ENCODE measurements at regions not wholly inside any gene's neighbourhood (a gene's known extent, or its start where the extent isn't known, plus 50 kb on each side); places are given as distances from the start of the nearest gene placed in this dataset.

DNA sequence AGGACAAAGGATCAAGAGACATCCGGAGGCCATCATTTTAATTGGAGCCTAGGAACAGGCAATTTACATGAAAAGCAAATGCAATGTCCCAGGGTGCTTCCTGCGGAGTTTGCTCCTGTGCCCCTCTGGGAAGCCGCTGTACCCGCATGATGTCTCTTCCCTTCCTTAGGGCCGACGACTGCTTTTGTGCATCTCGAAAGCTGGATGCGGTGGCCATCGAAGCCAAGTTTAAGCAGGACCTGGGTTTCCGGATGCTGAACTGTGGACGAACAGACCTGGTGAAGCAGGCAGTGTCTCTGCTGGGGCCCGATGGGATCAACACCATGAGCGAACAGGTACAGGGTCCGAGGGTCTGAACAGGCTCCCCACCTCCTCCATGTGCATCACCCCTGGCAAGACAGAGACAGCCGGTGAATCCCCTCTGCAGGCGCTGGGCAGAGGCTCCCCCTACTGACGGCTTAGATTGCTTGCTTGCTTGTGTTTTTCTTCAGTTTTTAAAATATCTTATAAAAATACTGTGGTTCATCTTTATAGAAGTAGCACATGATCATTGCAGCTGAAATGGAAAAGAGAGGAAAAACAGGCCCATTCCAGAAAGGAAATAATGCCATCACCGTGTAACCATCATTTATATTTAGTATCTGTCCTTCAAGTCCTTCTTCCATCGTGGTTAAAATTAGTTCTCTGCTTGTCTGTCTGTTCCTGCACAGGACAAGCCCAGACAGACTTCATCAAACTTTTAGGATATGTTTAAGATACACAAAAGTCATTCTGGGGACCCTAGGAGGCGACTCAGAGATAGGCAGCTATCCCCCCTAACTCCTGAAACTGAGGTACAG is 75.4 kb upstream of the PWP1 start:
- DNase-seq = peak; percentile 35
- Mint-ChIP-seq H3K27ac (no peak overlapping the region), H3K27me3 (no peaks in the 10 kb centered on the region), H3K9me3 (no peaks in the 10 kb centered on the region), H3K4me1 (peaks cover 2% of the 10 kb centered on the region), H3K4me3 (no peak overlapping the region), H3K36me3 (no peaks in the 10 kb centered on the region)

- Mint-ChIP-seq H3K4me3 (no peak overlapping the region), H3K9me3 (no peaks in the 10 kb centered on the region), H3K36me3 (no peaks in the 10 kb centered on the region), H3K4me1 (no peaks in the 10 kb centered on the region), H3K27me3 (no peaks in the 10 kb centered on the region), H3K27ac (no peak overlapping the region)
- DNase-seq = no peak
Measured at GRCh38 chr12:107612508-107612907, 73.1 kb upstream of the PWP1 start.

GRCh38 chr12:107616941-107617340 is 68.7 kb upstream of the PWP1 start:
- H3K27me3 Mint-ChIP-seq = no peaks in the 10 kb centered on the region
- H3K4me3 Mint-ChIP-seq = no peak overlapping the region
- no peaks in the 10 kb centered on the region for H3K9me3 Mint-ChIP-seq
- no peak for DNase-seq
- no peak overlapping the region for H3K27ac Mint-ChIP-seq
- no peaks in the 10 kb centered on the region for H3K4me1 Mint-ChIP-seq
- H3K36me3 Mint-ChIP-seq = no peaks in the 10 kb centered on the region

DNA sequence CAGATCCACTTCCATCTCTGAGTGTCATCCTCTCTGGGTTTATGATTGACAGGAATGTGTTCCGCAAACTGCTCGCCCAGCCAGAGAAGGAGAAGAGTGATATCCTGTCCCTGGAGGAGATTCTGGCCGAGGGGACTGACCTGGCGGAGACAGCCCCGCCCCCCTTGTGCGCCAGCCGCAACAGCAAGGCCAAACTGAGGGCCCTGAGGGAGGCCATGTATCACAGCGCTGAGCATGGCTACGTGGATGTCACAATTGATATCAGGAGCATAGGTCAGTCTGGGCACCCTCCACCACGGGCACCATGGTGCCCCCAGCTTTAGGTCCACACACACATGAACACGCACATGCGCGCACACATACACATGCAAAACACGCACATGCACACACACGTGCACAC is 67.5 kb upstream of the PWP1 start:
- Mint-ChIP-seq H3K27me3 (no peaks in the 10 kb centered on the region), H3K36me3 (peaks cover 1% of the 10 kb centered on the region), H3K9me3 (no peaks in the 10 kb centered on the region), H3K27ac (no peak overlapping the region), H3K4me3 (no peak overlapping the region), H3K4me1 (no peaks in the 10 kb centered on the region)
- DNase-seq = no peak

- Mint-ChIP-seq H3K4me1 (no peaks in the 10 kb centered on the region), H3K27ac (no peak overlapping the region), H3K9me3 (peaks cover 2% of the 10 kb centered on the region), H3K27me3 (no peaks in the 10 kb centered on the region), H3K4me3 (no peak overlapping the region), H3K36me3 (peaks cover 15% of the 10 kb centered on the region)
- DNase-seq = no peak
Measured at GRCh38 chr12:107619831-107620230, 65.8 kb upstream of the PWP1 start.

GRCh38 chr12:107622001-107622400 is 63.6 kb upstream of the PWP1 start:
- no peaks in the 10 kb centered on the region for H3K27me3 Mint-ChIP-seq
- no peak overlapping the region for H3K4me3 Mint-ChIP-seq
- no peak overlapping the region for H3K27ac Mint-ChIP-seq
- peaks cover 22% of the 10 kb centered on the region for H3K36me3 Mint-ChIP-seq
- H3K4me1 Mint-ChIP-seq = no peaks in the 10 kb centered on the region
- no peak for DNase-seq
- peaks cover 6% of the 10 kb centered on the region for H3K9me3 Mint-ChIP-seq

GRCh38 chr12:107624493-107624892 is 61.1 kb upstream of the PWP1 start:
- DNase-seq = no peak
- Mint-ChIP-seq H3K27ac (no peak overlapping the region), H3K27me3 (no peaks in the 10 kb centered on the region), H3K36me3 (peaks cover 22% of the 10 kb centered on the region), H3K4me1 (no peaks in the 10 kb centered on the region), H3K9me3 (peaks cover 6% of the 10 kb centered on the region), H3K4me3 (no peak overlapping the region)

DNA sequence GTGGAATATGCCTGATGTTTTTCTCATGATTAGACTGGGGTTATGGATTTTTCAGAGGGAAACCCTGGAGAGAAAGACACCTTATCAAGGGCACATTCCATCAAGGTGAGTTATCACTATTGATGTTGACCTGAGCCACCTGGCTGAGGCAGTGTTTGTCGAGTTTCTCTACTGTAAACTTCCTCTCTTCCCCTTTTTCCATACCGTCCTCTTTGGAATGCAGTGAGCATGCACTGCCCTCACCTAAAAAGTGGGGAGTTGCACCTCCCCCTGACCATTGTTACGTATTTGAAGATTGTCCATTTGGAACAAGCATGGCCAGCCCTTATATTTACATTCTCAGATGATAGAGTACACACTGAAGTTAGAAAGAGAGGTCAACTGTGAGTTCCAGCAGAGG is 53.9 kb upstream of the PWP1 start:
- Mint-ChIP-seq H3K27ac (no peak overlapping the region), H3K27me3 (no peaks in the 10 kb centered on the region), H3K36me3 (peaks cover 8% of the 10 kb centered on the region), H3K4me3 (no peak overlapping the region), H3K9me3 (no peaks in the 10 kb centered on the region), H3K4me1 (no peaks in the 10 kb centered on the region)
- DNase-seq = no peak

GRCh38 chr12:107632246-107632645 is 53.4 kb upstream of the PWP1 start:
- Mint-ChIP-seq H3K27ac (no peak overlapping the region), H3K9me3 (no peaks in the 10 kb centered on the region), H3K36me3 (peaks cover 10% of the 10 kb centered on the region), H3K27me3 (no peaks in the 10 kb centered on the region), H3K4me3 (no peak overlapping the region), H3K4me1 (no peaks in the 10 kb centered on the region)
- DNase-seq = no peak

DNA sequence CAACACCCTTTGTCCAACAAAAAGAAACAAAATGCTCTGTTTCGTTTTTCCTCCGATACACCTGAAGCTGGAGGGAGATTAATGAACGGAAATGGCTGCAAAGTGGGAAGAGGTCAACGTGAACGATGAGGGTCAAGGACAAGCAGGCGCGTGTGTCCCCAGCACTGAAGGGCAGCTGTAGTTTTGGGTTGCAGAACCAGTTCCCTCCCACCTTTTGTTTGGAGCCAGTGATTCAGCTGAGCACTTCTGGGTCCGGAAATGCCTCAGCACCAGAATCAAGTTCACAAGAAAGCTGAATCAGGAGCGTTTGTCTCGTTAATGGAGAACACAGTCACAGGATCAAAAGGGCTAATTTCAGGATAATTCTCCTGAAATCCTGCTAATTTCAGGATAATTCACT is 51.1 kb upstream of the PWP1 start:
- no peaks in the 10 kb centered on the region for H3K9me3 Mint-ChIP-seq
- no peak for DNase-seq
- no peak overlapping the region for H3K27ac Mint-ChIP-seq
- H3K27me3 Mint-ChIP-seq = no peaks in the 10 kb centered on the region
- no peak overlapping the region for H3K4me3 Mint-ChIP-seq
- H3K4me1 Mint-ChIP-seq = no peaks in the 10 kb centered on the region
- H3K36me3 Mint-ChIP-seq = peaks cover 19% of the 10 kb centered on the region

DNA sequence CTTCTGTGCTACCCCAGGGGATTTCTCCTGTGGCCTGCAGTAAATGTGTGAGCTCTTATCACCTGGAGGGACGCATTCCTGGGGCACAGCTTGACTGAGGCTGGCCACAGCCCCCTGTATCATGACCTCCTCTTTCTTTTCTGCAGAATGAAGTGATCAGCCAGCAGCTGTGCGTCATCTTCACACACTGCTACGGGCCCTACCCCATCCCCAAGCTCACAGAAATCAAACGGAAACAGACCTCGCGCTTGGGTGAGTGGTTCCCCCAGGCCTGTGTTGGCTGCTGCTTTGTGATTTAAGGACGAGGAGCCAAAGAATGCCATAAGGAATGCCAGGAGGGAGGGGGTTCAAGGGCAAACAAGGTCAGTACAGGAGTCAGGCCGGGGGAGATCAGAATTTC is 50.5 kb upstream of the PWP1 start:
- Mint-ChIP-seq H3K4me3 (no peak overlapping the region), H3K4me1 (no peaks in the 10 kb centered on the region), H3K9me3 (no peaks in the 10 kb centered on the region), H3K27ac (no peak overlapping the region), H3K36me3 (peaks cover 18% of the 10 kb centered on the region), H3K27me3 (no peaks in the 10 kb centered on the region)
- no peak for DNase-seq
